Esophagus (tissue), 2 donors: ENCODE measurements at regions not wholly inside any gene's neighbourhood (a gene's known extent, or its start where the extent isn't known, plus 50 kb on each side); places are given as distances from the start of the nearest gene placed in this dataset.
"Not testable (repeated sequence)": the region's sequence is repeated elsewhere in the genome, so short reads cannot be mapped to it uniquely, and the experiment has no call there.

Experiments used
- H3K27ac ChIP-seq, 2 donors: one replicate each; pipeline ENCODE4 v1.5.1; 2013; ENCODE audit warnings: low read depth in 2 of 2, mild to moderate bottlenecking in 2 of 2, inconsistent platforms in 1 of 2, low read length in 1 of 2, moderate library complexity in 1 of 2
- H3K27me3 ChIP-seq, 2 donors: one replicate each; pipeline ENCODE4 v1.6.1; 2013; ENCODE audit warnings: low read length in 2 of 2, control low read depth in 1 of 2, mild to moderate bottlenecking in 1 of 2; ENCODE audit not compliant: insufficient read depth in 2 of 2, control insufficient read depth in 1 of 2
- H3K36me3 ChIP-seq, 2 donors: one replicate each; pipeline ENCODE4 v1.6.1; 2013; ENCODE audit warnings: low read length in 1 of 2; ENCODE audit not compliant: control insufficient read depth in 2 of 2, insufficient read depth in 2 of 2
- H3K4me1 ChIP-seq, 2 donors: one replicate each; pipeline ENCODE4 v1.6.1; 2013; ENCODE audit warnings: low read length in 1 of 2; ENCODE audit not compliant: control insufficient read depth in 2 of 2, insufficient read depth in 2 of 2
- H3K4me3 ChIP-seq, 2 donors: one replicate each; pipeline ENCODE4 v1.5.1; 2013; ENCODE audit warnings: low read length in 2 of 2, mild to moderate bottlenecking in 2 of 2, low read depth in 1 of 2, moderate library complexity in 1 of 2
- H3K9me3 ChIP-seq, 2 donors: one replicate each; pipeline ENCODE4 v1.6.1; 2013; ENCODE audit warnings: mild to moderate bottlenecking in 2 of 2, low read depth in 1 of 2, low read length in 1 of 2, moderate library complexity in 1 of 2; ENCODE audit not compliant: control insufficient read depth in 2 of 2, insufficient read depth in 1 of 2
- WGBS, 2 donors: extraction: QIAGEN DNeasy Blood & Tissue Kit; methylation state at CpG; one replicate each; pipeline ENCODE4 v1.1.7; 2013; 5-methylcytosine and 5-hydroxymethylcytosine counted together
- donor health status: healthy with polysubstance abuse.
- donor health status: Bipolar disorder and iron deficiency.

GRCh38 chr1:5729636-5730145 lies 262.5 kb downstream of the NPHP4 start:
- Histone ChIP-seq H3K27me3 (peaks cover 0 to 3% of the 10 kb centered on the region in 2 donors), H3K4me1 (no peaks in the 10 kb centered on the region), H3K36me3 (no peaks in the 10 kb centered on the region), H3K4me3 (no peak overlapping the region), H3K27ac (no peak overlapping the region), H3K9me3 (peaks cover 0 to 2% of the 10 kb centered on the region in 2 donors)
- WGBS, 2 donors, result 87 to 88% methylated on average over 4 of the region's 4 CpGs

- H3K9me3 ChIP-seq, result peaks cover 0 to 1% of the 10 kb centered on the region in 2 donors
- H3K4me3 ChIP-seq, result no peak overlapping the region
- no peaks in the 10 kb centered on the region for H3K36me3 ChIP-seq
- 70 to 90% methylated on average over 5 of the region's 5 CpGs for WGBS, 2 donors
- no peaks in the 10 kb centered on the region for H3K4me1 ChIP-seq
- no peak overlapping the region for H3K27ac ChIP-seq
- H3K27me3 ChIP-seq, result peaks cover 0 to 3% of the 10 kb centered on the region in 2 donors
Measured at GRCh38 chr1:5728663-5729355, 263.4 kb downstream of the NPHP4 start.

GRCh38 chr1:5727871-5728643 lies 264.2 kb downstream of the NPHP4 start:
- Histone ChIP-seq H3K4me1 (no peaks in the 10 kb centered on the region), H3K9me3 (no peaks in the 10 kb centered on the region), H3K4me3 (no peak overlapping the region), H3K27me3 (peaks cover 0 to 3% of the 10 kb centered on the region in 2 donors), H3K27ac (no peak overlapping the region), H3K36me3 (no peaks in the 10 kb centered on the region)
- 73 to 74% methylated on average over 17 of the region's 17 CpGs for WGBS, 2 donors

GRCh38 chr1:5727191-5727590 lies 265.0 kb downstream of the NPHP4 start:
- Histone ChIP-seq H3K4me3 (no peak overlapping the region), H3K9me3 (no peaks in the 10 kb centered on the region), H3K27me3 (peaks cover 0 to 3% of the 10 kb centered on the region in 2 donors), H3K36me3 (no peaks in the 10 kb centered on the region), H3K4me1 (no peaks in the 10 kb centered on the region), H3K27ac (no peak overlapping the region)

GRCh38 chr1:5726586-5727184 lies 265.5 kb downstream of the NPHP4 start:
- not testable (repeated sequence) for H3K27me3 ChIP-seq, H3K4me3 ChIP-seq, H3K4me1 ChIP-seq, H3K9me3 ChIP-seq, H3K36me3 ChIP-seq, H3K27ac ChIP-seq
- WGBS, 2 donors, result 73 to 78% methylated on average over 12 of the region's 13 CpGs

GRCh38 chr1:5725855-5726585 lies 266.2 kb downstream of the NPHP4 start:
- 70 to 77% methylated on average over 12 to 14 of the region's 14 CpGs for WGBS, 2 donors
- no peak overlapping the region for H3K4me3 ChIP-seq
- H3K4me1 ChIP-seq, result no peaks in the 10 kb centered on the region
- H3K27ac ChIP-seq, result no peak overlapping the region
- H3K36me3 ChIP-seq, result no peaks in the 10 kb centered on the region
- H3K9me3 ChIP-seq, result no peaks in the 10 kb centered on the region
- H3K27me3 ChIP-seq, result peaks cover 0 to 3% of the 10 kb centered on the region in 2 donors

- H3K36me3 ChIP-seq, result no peaks in the 10 kb centered on the region
- H3K27ac ChIP-seq, result no peak overlapping the region
- H3K27me3 ChIP-seq, result peaks cover 0 to 3% of the 10 kb centered on the region in 2 donors
- peaks cover 0 to 2% of the 10 kb centered on the region in 2 donors for H3K4me1 ChIP-seq
- 86 to 88% methylated on average over 13 of the region's 13 CpGs for WGBS, 2 donors
- H3K4me3 ChIP-seq, result no peak overlapping the region
- no peaks in the 10 kb centered on the region for H3K9me3 ChIP-seq
Measured at GRCh38 chr1:5725406-5725805, 266.8 kb downstream of the NPHP4 start.

- peaks cover 0 to 2% of the 10 kb centered on the region in 2 donors for H3K4me1 ChIP-seq
- H3K27me3 ChIP-seq, result peaks cover 0 to 3% of the 10 kb centered on the region in 2 donors
- WGBS, 2 donors, result 55 to 65% methylated on average over 9 of the region's 9 CpGs
- H3K27ac ChIP-seq, result no peak overlapping the region
- H3K4me3 ChIP-seq, result no peak overlapping the region
- H3K9me3 ChIP-seq, result no peaks in the 10 kb centered on the region
- no peaks in the 10 kb centered on the region for H3K36me3 ChIP-seq
Measured at GRCh38 chr1:5724847-5725246, 267.4 kb downstream of the NPHP4 start.

- H3K27ac ChIP-seq, result no peak overlapping the region
- no peaks in the 10 kb centered on the region for H3K9me3 ChIP-seq
- H3K27me3 ChIP-seq, result peaks cover 0 to 3% of the 10 kb centered on the region in 2 donors
- no peak overlapping the region for H3K4me3 ChIP-seq
- H3K4me1 ChIP-seq, result peaks cover 0 to 2% of the 10 kb centered on the region in 2 donors
- 83 to 85% methylated on average over 12 of the region's 12 CpGs for WGBS, 2 donors
- no peaks in the 10 kb centered on the region for H3K36me3 ChIP-seq
Measured at GRCh38 chr1:5722635-5723164, 269.5 kb downstream of the NPHP4 start.
